Kasumi-1 (cell line): ENCODE measurements at regions not wholly inside any gene's neighbourhood (a gene's known extent, or its start where the extent isn't known, plus 50 kb on each side); places are given as distances from the start of the nearest gene placed in this dataset.
"Not testable (repeated sequence)": the region's sequence is repeated elsewhere in the genome, so short reads cannot be mapped to it uniquely, and the experiment has no call there.

Source experiments
- DNase-seq, 2 experiments: peaks; one replicate each; lab custom pipeline; 2025; lab: John Stamatoyannopoulos, UW

DNA sequence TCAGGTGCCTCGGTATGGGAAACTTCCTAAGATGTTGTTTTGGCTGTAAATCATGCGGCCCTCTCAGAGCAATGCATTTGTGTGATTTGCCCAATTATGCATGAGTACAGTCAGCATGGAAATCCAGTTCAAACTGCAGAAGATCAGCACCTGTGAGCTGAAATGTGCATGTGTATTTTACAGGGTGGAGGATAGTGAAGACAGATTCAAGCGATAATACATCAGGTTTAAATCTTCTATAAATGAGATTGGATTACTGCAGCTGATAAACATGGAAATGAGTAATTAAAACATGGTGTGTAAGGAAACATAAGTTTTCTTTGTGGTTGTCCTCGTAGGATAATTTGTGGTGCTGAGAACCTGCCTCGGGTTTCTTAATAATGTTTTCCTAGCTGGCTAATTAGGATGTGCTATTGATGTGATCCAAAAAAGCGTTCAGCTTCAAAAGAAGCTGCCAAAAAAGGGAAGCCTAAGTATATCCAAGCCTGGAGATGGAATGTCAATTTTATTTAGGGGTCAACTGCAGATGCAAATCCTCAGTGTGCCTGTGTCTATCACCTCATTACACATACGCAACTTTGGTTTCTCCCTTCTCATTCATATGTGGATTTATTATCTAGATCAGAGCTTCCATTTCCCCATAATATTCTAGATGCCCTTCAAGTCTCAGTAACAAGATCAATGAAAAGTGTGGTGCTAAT, 117.1 kb upstream of the CCDC28A start:
- no peak for DNase-seq

DNA sequence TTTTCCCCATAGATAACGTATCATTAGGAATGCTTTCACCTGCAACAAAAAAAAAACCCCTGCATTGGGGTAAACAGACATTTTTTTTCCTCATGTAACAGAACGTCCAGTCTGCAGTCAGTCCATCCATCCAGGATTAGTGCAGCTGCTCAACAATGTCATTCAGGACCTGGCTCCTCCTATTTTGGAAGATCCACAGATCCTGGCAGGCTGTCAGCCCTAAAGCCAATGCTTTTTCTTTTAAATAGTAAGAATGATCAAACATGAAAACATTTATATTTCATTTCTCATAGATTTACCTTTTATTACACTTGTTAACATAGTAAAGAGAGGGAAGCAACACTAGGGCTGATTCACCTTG, 116.5 kb upstream of the CCDC28A start:
- DNase-seq = no peak

DNA sequence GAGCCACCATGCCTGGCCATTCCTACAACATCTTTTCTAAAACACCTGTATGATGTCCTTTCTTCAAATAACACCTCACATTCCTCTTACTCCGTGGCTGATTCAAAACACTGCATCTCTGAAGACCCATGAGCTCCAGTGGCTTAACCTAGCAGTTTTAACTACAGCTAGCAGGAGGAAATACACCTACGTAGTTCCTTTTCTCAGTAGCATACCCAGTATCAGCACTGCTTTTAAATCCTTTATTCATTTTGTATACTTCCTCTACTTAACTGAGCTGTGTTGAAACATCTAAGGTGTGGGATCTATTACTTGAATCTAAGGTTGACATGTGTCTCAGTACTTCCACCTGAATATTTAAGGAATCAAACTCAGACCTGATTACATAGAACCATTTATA, 113.6 kb upstream of the CCDC28A start:
- no peak for DNase-seq

DNA sequence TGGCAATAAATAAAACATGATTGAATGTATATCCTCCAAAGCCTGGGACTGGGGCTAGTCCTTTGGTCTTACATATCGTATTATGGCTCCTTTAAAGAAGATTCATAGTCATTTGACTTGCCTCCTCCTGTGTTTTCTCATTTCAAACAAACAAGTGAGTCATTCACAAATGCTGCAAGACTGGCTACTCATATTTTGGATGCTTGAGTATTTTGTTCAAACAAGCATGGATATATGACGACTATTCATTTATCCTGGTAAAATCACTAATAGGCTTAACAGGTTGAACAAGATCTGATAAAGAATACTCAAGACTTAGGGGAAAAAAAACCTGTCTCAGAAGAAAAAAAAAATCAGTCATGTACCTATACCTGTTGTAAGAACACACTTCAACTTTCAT, 111.1 kb upstream of the CCDC28A start:
- DNase-seq = no peak

DNA sequence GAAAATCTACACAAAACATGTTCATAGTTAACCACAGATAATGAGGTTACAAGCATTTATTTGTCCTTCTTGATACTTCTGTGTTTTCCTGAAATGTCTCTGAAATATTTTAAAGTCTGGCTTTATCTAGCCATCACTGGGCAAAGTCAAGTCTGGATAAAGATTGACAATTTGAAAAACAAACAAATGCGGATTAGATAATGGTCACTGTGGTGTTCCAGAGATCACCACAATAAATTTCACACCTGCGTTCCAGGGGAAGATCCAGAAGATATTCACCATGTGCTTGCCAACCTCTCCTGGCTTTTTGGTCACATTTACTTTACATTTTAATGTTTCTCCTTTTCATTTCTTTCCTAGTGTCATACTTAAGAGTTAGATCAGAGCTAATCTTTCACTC, 109.7 kb upstream of the CCDC28A start:
- no peak for DNase-seq

DNA sequence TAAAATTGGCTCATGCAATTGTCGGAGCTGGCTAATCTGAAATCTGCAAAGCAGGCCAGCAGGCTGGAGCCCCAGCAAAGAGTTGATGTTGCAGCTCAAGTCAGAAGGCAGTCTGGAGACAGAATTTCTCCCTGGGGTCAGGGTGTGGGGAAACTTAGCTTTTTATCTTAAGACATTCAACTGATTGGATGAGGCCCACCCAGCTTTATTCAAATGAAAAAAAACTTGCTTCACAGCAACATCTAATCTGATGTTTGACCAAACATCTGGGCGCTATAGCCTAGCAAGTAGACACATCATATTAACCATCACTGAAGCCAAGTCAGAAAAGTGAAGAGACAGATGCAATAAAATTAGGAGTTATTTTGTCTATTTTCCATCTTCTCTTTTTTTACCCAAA, 108.8 kb upstream of the CCDC28A start:
- no peak for DNase-seq

DNA sequence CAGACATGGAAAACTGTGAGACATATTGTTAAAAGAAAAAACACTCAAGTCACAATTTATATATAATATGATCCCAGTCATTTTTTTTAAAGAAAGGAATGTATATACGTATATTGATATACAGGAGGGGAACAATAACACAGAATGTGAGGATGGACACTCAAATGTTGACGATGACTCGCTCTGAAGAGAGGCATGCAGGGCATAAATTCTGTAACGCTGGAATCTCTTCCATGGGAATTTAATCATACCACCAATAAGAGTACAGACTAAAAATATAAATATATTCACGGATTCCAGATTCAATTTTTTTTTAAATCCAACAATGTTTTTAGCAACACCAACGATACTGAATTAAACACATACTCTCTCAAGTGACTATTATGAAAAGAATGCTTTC, 106.9 kb upstream of the CCDC28A start:
- DNase-seq = no peak

DNA sequence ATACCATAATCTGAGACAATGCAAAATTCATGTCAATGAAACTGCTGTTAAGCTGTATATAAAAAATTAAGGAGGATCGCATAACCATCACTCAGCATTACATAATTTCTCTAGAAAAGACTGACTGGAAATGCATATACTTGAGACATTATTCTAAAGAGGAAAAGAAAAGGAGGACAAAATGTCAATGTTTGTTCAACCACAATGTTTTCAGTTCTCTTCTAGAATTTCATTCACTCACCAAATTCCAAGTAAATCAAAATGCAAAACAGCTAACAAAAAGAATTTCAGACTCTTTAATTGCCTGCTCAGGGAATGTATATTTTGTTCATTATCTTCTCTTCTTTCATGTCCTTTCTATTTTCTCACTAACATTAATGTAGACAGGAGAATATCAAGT, 106.2 kb upstream of the CCDC28A start:
- DNase-seq = no peak

DNA sequence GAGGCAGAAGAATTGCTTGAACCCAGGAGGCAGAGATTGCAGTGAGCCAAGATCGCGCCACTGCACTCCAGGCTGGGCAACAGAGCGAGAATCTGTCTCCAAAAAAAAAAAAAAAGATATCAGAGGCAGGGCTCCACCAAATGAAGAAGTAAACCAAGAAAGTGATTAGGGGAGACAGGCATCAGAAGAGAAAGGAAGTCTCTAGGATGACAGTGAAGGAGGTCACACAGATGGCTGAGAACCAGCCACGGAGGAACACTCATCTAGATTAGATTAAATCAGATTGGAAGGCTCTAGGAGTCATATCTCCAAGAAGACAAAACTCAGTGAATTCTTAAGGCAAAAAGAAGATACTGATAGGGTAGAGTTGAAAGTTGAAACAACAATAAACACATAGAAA, 102.2 kb upstream of the CCDC28A start:
- DNase-seq = no peak

DNA sequence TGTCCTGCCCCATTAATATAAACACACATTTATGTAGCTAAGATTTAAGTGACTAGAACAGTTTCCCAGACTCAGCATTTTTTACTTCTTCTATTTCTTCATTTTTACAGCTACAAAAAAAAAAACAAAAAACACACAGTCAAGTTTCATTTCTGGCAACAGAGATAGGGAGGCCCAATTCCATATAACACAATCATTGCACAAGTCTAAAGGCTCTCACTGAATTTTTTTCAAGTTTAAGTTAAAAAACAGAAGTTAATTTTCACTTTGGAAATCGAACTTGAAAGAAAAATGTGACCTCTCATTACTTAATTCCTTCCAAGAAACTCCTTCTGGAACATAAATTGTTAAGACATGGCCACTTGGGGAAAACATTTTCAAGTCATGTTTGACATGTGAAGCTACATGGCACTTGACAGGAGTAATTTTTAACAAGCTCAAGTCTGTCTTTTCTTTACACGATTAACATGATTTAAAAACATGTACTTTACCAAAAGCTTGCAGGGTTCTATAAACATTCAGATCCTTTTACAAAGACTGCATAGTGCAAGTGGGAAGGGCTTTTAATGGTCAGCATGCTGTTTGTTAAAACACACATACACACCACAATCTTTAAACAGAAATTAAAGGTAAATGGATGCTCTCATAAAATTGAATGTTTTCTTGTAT, 100.1 kb upstream of the CCDC28A start:
- peak in 1 of 2 experiments; percentile 11 for DNase-seq

DNA sequence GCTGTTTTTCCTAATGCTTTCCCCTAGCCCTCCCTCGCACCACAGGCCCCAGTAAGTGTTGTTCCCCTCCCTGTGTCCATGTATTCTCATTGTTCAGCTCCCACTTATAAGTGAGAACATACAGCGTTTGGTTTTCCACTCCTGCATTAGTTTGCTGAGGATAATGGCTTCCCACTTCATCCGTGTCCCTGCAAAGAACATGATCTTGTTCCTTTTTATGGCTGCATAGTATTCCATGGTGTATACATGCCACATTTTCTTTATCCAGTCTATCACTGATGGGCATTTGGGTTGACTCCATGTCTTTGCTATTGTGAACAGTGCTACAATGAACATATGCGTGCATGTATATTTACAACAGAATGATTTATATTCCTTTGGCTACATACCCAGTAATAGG, 99.1 kb upstream of the CCDC28A start:
- DNase-seq = not testable (repeated sequence)

DNA sequence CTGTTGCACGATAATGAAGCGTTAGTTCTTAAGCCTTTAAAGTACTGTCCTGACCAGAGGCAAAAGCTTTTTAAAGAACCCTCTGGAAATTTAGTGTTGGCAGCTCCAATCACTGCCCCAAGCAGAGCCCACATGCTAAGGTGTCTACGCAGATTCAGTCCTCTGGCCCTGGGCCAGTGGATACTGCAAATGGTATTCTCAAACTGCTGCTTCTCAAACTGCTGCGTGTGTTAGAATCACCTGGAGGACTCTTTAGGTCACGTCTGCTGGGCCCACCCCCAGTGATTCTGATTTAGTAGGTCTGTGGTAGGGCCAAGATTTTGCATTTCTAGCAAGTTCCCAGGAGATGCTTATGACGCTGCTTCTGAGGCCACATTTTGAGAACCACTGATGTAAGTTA, 96.0 kb upstream of the CCDC28A start:
- no peak for DNase-seq

DNA sequence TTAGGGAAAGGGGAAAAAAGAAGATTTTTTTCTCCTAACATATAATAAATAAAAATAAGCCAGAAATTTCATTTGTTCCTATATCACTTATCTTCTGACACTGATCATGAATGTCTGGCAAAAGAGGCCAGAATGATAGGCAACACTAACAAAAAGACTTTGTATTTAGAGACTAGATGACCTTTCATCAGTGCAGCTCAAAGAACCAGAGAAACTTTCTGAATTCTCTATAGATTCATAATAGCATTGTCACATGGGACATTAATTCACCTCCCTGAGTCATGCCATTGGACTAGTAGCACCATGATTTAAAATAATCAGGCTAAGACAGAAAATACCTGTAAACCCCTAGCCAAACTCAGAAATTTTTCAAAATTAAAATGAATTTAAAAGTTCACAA, 95.4 kb upstream of the CCDC28A start:
- no peak for DNase-seq

DNA sequence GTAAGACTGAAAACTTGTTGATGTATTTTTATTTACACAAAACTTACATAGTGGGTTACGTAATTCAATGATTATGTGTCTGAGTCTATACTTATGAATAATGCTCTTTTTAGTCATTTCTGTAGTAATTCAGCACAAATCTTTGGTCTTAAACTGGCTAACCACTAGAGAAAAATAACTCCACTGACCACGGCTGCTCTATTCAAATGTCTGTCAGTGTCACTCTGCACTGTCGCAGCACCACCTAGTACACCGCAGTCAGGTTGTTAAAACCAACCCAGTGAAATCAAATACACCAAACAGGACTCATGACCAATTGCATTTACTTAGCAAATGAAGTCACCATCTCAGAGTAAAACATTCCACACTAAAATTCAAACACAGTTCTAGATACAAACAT, 93.5 kb upstream of the CCDC28A start:
- DNase-seq = no peak

DNA sequence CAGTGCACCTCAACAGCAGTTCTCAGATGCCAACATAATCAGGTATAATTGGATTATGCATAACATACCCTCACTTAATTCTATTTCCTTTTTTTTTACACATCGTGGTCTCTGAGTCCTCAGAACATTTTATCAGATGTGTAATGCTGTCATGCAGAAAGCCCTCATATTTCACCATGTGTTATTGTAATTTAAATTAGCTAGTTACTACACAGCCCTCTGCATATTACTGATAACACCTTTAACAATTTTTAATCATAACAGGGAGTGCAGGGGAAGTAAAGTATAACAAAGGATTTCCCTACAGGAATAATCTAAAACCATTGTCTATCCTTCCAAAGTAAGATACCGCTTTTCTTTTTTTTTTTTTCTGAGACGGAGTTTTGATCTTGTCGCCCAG, 91.9 kb upstream of the CCDC28A start:
- DNase-seq = no peak

DNA sequence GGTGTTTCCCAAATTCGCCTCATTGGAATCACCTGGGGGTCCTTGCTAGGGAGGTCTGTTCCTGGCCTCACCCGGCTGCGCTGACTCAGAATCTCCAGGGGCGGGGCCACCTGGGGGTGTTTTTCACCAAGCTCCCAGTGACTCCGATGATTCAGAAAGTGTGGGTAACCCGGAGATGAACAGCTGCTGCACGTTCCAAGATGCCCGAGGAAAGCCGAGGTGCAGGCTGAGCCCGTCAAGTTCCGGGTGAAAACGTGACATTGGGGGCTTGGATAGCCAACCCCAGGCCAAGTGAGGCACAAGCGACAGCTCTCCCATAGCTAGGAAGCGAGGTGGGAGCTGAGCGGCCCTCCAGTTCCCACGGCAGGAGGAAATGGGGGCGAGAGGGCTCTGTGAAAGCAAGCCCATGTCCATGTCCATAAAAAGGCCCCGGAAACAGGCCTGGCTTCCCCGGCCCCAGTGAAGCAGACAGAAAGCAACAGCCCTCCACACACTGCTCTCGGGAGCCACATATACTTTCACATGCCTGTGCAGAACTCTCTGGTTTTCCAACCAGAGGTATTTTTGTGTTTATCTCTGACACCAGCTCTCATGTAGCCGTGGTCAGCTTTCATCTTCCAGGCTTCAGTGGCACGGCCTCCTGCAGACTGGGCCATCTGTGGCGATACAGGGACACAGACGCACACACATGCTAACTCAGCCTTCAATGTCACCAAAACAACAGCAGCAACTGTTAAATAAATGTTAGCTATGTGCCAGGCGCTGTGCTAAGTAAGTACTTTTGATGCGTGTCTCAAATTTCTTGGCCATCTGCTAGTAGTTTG, 90.7 kb upstream of the CCDC28A start:
- DNase-seq = no peak

DNA sequence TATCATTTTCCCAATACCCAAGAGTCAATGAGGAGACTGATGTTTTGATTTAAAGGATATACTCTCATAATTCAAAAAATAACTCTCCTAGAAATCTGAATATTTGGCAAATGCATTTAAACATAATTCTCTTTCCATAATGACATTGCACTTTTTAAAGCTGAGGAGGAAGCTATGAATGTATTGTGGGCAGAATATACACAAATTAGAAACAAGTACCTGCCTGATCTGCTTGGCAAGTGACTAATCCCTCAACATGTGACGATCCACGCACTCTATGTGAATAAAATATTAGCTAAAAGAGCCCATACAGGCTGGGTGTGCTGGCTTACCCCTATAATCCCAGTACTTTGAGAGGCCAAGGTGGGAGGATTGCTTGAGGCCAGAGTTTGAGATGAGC, 88.3 kb upstream of the CCDC28A start:
- no peak for DNase-seq

DNA sequence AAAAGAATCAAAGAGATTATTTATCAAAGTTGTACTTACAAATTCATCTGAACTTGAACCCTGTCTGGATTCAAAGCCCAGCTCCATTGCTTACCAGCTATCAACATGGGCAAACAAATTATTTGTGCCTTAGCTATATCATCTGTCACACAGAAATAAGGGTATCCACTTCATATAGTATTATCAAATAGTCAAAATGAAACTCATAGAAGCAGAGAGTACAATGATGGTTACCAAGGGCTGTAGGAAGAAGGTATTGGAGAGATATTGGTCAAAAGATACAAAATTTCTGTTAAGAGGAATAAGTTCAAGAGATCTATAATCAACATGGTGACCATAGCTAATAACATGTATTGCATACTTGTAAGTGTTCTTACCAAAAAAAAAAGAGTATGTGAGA, 87.8 kb upstream of the CCDC28A start:
- no peak for DNase-seq

DNA sequence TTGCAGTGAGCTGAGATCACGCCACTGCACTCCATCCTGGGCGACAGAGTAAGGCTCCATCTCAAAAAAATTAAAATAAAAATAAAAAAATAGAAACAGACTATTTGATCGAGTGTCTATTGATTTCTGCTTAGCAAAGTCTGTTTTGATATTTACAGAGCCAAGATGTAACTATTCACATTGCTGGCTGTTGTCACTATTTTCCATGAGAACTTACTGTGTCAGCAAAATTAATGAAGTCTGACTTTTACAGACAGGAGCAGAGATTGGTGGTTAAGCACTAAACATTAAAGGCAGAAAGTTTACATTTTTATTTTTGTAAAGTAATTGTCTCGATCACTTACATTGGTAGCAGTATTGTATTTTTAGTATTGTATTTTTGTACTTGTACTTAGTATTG, 85.0 kb upstream of the CCDC28A start:
- DNase-seq = no peak

DNA sequence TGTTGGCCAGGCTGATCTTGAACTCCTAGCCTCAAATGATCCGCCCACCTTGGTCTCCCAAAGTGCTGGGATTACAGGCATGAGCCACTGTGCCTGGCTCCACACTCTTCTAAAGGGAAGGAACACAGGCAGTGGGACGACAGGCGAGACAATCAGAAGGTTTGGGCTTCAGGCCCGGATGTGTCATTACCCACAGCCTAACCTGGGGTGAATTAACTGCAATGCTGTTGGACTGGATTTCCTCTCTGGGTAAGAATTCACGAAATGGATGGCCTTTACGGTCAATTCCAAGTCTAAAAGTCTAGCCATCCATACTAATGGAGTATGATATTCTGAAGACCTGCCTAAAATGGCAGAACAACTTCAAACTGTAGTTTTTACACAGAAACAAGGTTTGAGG, 83.7 kb upstream of the CCDC28A start:
- no peak for DNase-seq

DNA sequence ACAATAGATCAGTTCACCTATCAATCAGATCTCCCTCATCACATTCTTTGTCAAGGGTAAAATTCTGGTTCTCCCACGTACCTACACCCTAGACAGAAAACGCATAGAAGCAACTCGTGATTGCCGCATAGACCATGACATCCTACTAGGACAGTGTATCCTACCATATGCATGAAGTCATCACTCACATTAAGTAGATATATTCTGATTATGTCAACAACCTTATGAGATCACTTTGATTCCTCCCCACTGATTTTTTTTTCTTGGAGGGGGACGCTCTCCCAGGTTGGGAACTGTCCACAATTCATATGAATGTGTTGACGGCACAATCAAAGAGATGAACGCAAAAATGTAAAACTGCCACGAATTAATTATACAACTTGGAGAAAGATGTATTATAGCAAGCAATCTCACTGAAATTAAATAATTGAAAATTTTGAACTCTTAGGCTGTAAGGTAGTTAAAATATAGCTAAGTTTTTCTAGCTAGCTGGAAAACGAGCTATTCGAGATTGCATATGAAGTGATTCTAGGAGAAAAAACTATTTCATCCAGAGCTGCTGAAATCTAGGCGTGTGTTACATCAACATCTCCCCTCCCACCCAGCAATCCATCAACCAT, 82.5 kb upstream of the CCDC28A start:
- DNase-seq = no peak

DNA sequence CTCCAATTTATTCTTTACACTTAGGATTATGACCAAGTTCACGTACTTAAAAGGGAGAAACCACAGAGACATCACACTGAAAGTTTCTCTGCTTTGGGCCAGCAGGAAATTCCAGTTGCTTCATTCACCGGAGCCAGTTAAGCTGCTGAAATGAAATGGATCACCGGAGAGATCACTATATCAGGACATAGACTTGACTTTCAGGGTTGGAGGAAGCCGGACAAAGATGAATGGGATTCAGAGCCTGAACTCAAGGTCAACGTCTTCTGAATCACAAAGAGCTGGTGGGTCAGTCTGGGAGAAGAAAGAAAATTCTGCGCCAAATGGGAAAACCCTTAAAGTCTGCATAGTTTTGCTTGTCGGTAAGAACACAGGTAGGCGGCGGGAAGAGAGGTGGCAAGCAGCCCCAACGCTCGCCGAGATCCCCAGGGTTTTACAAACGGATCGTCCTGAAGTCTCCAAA, 81.9 kb upstream of the CCDC28A start:
- DNase-seq = no peak
